Endothelial cell of hepatic sinusoid (primary cell): ENCODE measurements at regions not wholly inside any gene's neighbourhood (a gene's known extent, or its start where the extent isn't known, plus 50 kb on each side); places are given as distances from the start of the nearest gene placed in this dataset.

Experiments used
- in situ Hi-C: cut with HindIII; loops from 2 replicates; pipeline ENCODE4 v1.10.0; 2017; ENCODE audit warnings: low sequenced_read_pairs

GRCh38 chr3:3286014-3286413 is 106.5 kb upstream of the CRBN start:
- in situ Hi-C loops = no loop called here

GRCh38 chr3:3281024-3281423 is 101.5 kb upstream of the CRBN start:
- in situ Hi-C loops = no loop called here

- in situ Hi-C loops = no loop called here
Observed at GRCh38 chr3:3280396-3280795, 100.9 kb upstream of the CRBN start.

- in situ Hi-C loops = no loop called here
Observed at GRCh38 chr3:3278073-3278472, 98.6 kb upstream of the CRBN start.

GRCh38 chr3:3276630-3277029 is 97.1 kb upstream of the CRBN start:
- in situ Hi-C loops = no loop called here

- in situ Hi-C loops = no loop called here
Observed at GRCh38 chr3:3264796-3265195, 85.3 kb upstream of the CRBN start.

GRCh38 chr3:3260870-3261269 is 81.4 kb upstream of the CRBN start:
- in situ Hi-C loops = no loop called here

- in situ Hi-C loops = no loop called here
Observed at GRCh38 chr3:3259181-3259580, 79.7 kb upstream of the CRBN start.

- in situ Hi-C loops = no loop called here
Observed at GRCh38 chr3:3258281-3258680, 78.8 kb upstream of the CRBN start.

GRCh38 chr3:3241596-3241995 is 62.1 kb upstream of the CRBN start:
- in situ Hi-C loops = no loop called here

GRCh38 chr3:3240986-3241385 is 61.5 kb upstream of the CRBN start:
- in situ Hi-C loops = no loop called here

GRCh38 chr3:3237979-3238378 is 58.5 kb upstream of the CRBN start:
- in situ Hi-C loops = no loop called here

- in situ Hi-C loops = no loop called here
Observed at GRCh38 chr3:3232251-3232650, 52.8 kb upstream of the CRBN start.
